Keratinocyte (primary cell): ENCODE measurements at regions not wholly inside any gene's neighbourhood (a gene's known extent, or its start where the extent isn't known, plus 50 kb on each side); places are given as distances from the start of the nearest gene placed in this dataset.

Experiments
- DNase-seq: peaks from one replicate; pipeline ENCODE4 v3.0.0-alpha.2; 2011; ENCODE audit warnings: low read depth, missing footprints, low spot score
- FAIRE-seq: peaks from 2 replicates; lab custom pipeline; 2011; peaks lifted over from hg19 to GRCh38; lab: Jason Lieb, UNC
- H2AFZ ChIP-seq: 2 replicates; pipeline ENCODE4 v1.6.0; 2012; ENCODE audit warnings: low read length, control low read depth, inconsistent platforms; ENCODE audit not compliant: control insufficient read depth
- H3K27ac ChIP-seq: 2 replicates; pipeline ENCODE4 v1.5.1; 2011; ENCODE audit warnings: low read length; ENCODE audit not compliant: control insufficient read depth, insufficient read depth
- H3K27me3 ChIP-seq: 3 replicates; pipeline ENCODE4 v1.6.0; 2011; ENCODE audit warnings: low read length; ENCODE audit not compliant: control insufficient read depth, insufficient read depth; ENCODE audit errors: extremely low read depth
- H3K36me3 ChIP-seq, 2 experiments: 2 replicates in 1 of 2; 3 replicates in 1 of 2; pipeline ENCODE4 v1.5.1; 2011; ENCODE audit warnings: low read length in 2 of 2, mild to moderate bottlenecking in 1 of 2; ENCODE audit not compliant: control insufficient read depth in 2 of 2, insufficient read depth in 2 of 2; ENCODE audit errors: extremely low read depth in 1 of 2
- H3K4me1 ChIP-seq: 3 replicates; pipeline ENCODE4 v1.5.1; 2011; ENCODE audit warnings: low read length; ENCODE audit not compliant: control insufficient read depth, insufficient read depth; ENCODE audit errors: extremely low read depth
- H3K4me2 ChIP-seq: 3 replicates; pipeline ENCODE4 v1.6.0; 2011; ENCODE audit warnings: low read depth, low read length; ENCODE audit not compliant: control insufficient read depth, insufficient read depth; ENCODE audit errors: extremely low read depth
- H3K4me3 ChIP-seq, 3 experiments: fragments of 200-600 bp in 1 of 3; sonication (generic) in 1 of 3; 2 replicates in 2 of 3; 3 replicates in 1 of 3; pipeline ENCODE4 v1.5.1; 2011 to 2016; ENCODE audit warnings: low read length in 3 of 3, mild to moderate bottlenecking in 3 of 3, control low read depth in 2 of 3, inconsistent platforms in 1 of 3, low read depth in 1 of 3, mixed read lengths in 1 of 3, mixed run types in 1 of 3, moderate library complexity in 1 of 3; ENCODE audit not compliant: control insufficient read depth in 2 of 3, insufficient read depth in 2 of 3; ENCODE audit errors: extremely low read depth in 1 of 3
- H3K79me2 ChIP-seq: 2 replicates; pipeline ENCODE4 v1.6.0; 2012; ENCODE audit warnings: low read length; ENCODE audit not compliant: control insufficient read depth, insufficient read depth
- H3K9ac ChIP-seq: 3 replicates; pipeline ENCODE4 v1.6.0; 2011; ENCODE audit warnings: low read length; ENCODE audit not compliant: control insufficient read depth, insufficient read depth; ENCODE audit errors: extremely low read depth
- H3K9me1 ChIP-seq: 3 replicates; pipeline ENCODE4 v1.6.0; 2011; ENCODE audit warnings: low read length; ENCODE audit not compliant: control insufficient read depth, insufficient read depth; ENCODE audit errors: extremely low read depth
- H3K9me3 ChIP-seq: 2 replicates; pipeline ENCODE4 v1.5.1; 2012; ENCODE audit warnings: low read depth, low read length; ENCODE audit not compliant: control insufficient read depth
- H4K20me1 ChIP-seq: 3 replicates; pipeline ENCODE4 v1.6.0; 2011; ENCODE audit warnings: low read length; ENCODE audit not compliant: control insufficient read depth, insufficient read depth; ENCODE audit errors: extremely low read depth
- CTCF ChIP-seq, 3 experiments: IDR thresholded peaks in 1 of 3; conservative IDR thresholded peaks in 1 of 3; optimal IDR thresholded peaks in 1 of 3; 2 replicates in 2 of 3; 3 replicates in 1 of 3; pipeline versions ENCODE3 to v1.5.1; 2011; ENCODE audit warnings: low read length in 3 of 3, mild to moderate bottlenecking in 3 of 3, moderate library complexity in 2 of 3, control low read depth in 1 of 3, inconsistent platforms in 1 of 3; ENCODE audit not compliant: insufficient read depth in 2 of 3; ENCODE audit errors: extremely low read depth in 1 of 3
- EZH2 ChIP-seq: IDR thresholded peaks from one replicate; pipeline ENCODE4 v1.6.1; 2012; ENCODE audit warnings: inconsistent platforms, mild to moderate bottlenecking, low read length, moderate library complexity
- dilution Hi-C: fragments of 300-500 bp; cut with MboI; formaldehyde crosslinking; loops from one replicate; pipeline ENCODE4 v1.7.0; 2020; ENCODE audit warnings: low sequenced_read_pairs; ENCODE audit not compliant: extremely low pct_ligation_motif_present

GRCh38 chr2:241974851-241975592 is 105.5 kb downstream of the RTP5 start:
- H3K9ac ChIP-seq, result no peak overlapping the region
- no peaks in the 10 kb centered on the region for H3K36me3 ChIP-seq
- DNase-seq (no peak), FAIRE-seq (no peak)
- TF ChIP-seq EZH2 (no peak), CTCF (optimal IDR thresholded peaks at IDR 0.05 in 1 of 3, IDR thresholded peaks at IDR 0.05 in 1 of 3, conservative IDR thresholded peaks at IDR 0.05 in 1 of 3; ENCODE audit: extremely low read depth in 1 of 3, insufficient read depth in 2 of 3, low read length in 3 of 3) (no peak)
- no peaks in the 10 kb centered on the region for H3K9me3 ChIP-seq
- no peak overlapping the region for H3K4me2 ChIP-seq
- H2AFZ ChIP-seq, result no peak overlapping the region
- dilution Hi-C loops, result no loop called here
- no peaks in the 10 kb centered on the region for H3K79me2 ChIP-seq
- H3K27me3 ChIP-seq, result no peaks in the 10 kb centered on the region
- no peak overlapping the region for H3K27ac ChIP-seq
- no peaks in the 10 kb centered on the region for H3K9me1 ChIP-seq
- no peaks in the 10 kb centered on the region for H3K4me1 ChIP-seq
- H3K4me3 ChIP-seq, result no peak overlapping the region
- no peaks in the 10 kb centered on the region for H4K20me1 ChIP-seq

- Histone ChIP-seq H3K9me3 (no peaks in the 10 kb centered on the region), H3K4me3 (no peak overlapping the region), H2AFZ (no peak overlapping the region), H3K27ac (no peak overlapping the region), H3K27me3 (no peaks in the 10 kb centered on the region), H3K4me2 (no peak overlapping the region), H3K9ac (no peak overlapping the region), H3K4me1 (no peaks in the 10 kb centered on the region), H3K36me3 (no peaks in the 10 kb centered on the region), H3K9me1 (no peaks in the 10 kb centered on the region), H4K20me1 (no peaks in the 10 kb centered on the region), H3K79me2 (no peaks in the 10 kb centered on the region)
- dilution Hi-C loops, result no loop called here
- FAIRE-seq, result no peak
- DNase-seq, result no peak
- TF ChIP-seq EZH2 (no peak), CTCF (optimal IDR thresholded peaks at IDR 0.05 in 1 of 3, IDR thresholded peaks at IDR 0.05 in 1 of 3, conservative IDR thresholded peaks at IDR 0.05 in 1 of 3; ENCODE audit: extremely low read depth in 1 of 3, insufficient read depth in 2 of 3, low read length in 3 of 3) (no peak)
Observed at GRCh38 chr2:241975593-241976284, 106.2 kb downstream of the RTP5 start.
